ENCODE measurements at regions not wholly inside any gene's neighbourhood (a gene's known extent, or its start where the extent isn't known, plus 50 kb on each side); places are given as distances from the start of the nearest gene placed in this dataset.
"Not testable (repeated sequence)": the region's sequence is repeated elsewhere in the genome, so short reads cannot be mapped to it uniquely, and the experiment has no call there.

- no peaks in the 10 kb centered on the region for H3K27me3 ChIP-seq (replicated peaks in 1 of 7)
- H3K36me3 ChIP-seq = no peaks in the 10 kb centered on the region
- H3K4me1 ChIP-seq = no peaks in the 10 kb centered on the region
- intact Hi-C loops (cut with DNase I; ENCODE audit: low total_unique reads) = no loop called here
- peaks cover 0 to 7% (median 0%) of the 10 kb centered on the region in 8 donors for H3K9me3 ChIP-seq
- DNase-seq = no peak
- TF ChIP-seq POLR2AphosphoS5 (IDR thresholded peaks at IDR 0.05) (no peak), POLR2A (IDR thresholded peaks at IDR 0.05) (no peak)
- no peak overlapping the region for H3K4me3 ChIP-seq
- 51 to 67% (median 56%) methylated on average over 6 of the region's 6 CpGs for WGBS, 5 donors
- H3K27ac ChIP-seq = no peak overlapping the region
These were observed 1666.1 kb upstream of the WWC1 start for GRCh38 chr5:166625210-166625865.

- intact Hi-C loops (cut with DNase I; ENCODE audit: low total_unique reads) = no loop called here
- DNase-seq = no peak
- no peak overlapping the region for H3K27ac ChIP-seq
- TF ChIP-seq POLR2A (IDR thresholded peaks at IDR 0.05) (no peak), POLR2AphosphoS5 (IDR thresholded peaks at IDR 0.05) (no peak)
- TF ChIP-seq, protein P1, sequence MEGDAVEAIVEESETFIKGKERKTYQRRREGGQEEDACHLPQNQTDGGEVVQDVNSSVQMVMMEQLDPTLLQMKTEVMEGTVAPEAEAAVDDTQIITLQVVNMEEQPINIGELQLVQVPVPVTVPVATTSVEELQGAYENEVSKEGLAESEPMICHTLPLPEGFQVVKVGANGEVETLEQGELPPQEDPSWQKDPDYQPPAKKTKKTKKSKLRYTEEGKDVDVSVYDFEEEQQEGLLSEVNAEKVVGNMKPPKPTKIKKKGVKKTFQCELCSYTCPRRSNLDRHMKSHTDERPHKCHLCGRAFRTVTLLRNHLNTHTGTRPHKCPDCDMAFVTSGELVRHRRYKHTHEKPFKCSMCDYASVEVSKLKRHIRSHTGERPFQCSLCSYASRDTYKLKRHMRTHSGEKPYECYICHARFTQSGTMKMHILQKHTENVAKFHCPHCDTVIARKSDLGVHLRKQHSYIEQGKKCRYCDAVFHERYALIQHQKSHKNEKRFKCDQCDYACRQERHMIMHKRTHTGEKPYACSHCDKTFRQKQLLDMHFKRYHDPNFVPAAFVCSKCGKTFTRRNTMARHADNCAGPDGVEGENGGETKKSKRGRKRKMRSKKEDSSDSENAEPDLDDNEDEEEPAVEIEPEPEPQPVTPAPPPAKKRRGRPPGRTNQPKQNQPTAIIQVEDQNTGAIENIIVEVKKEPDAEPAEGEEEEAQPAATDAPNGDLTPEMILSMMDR (IDR thresholded peaks at IDR 0.05 in 8 of 11, conservative IDR thresholded peaks at IDR 0.05 in 3 of 11) = no peak
- H3K4me3 ChIP-seq = no peak overlapping the region
- peaks cover 0 to 14% (median 3%) of the 10 kb centered on the region in 8 donors for H3K9me3 ChIP-seq
- no peaks in the 10 kb centered on the region for H3K27me3 ChIP-seq (replicated peaks in 1 of 7)
- 82 to 98% (median 89%) methylated on average over 1 of the region's 1 CpG for WGBS, 5 donors
- H3K4me1 ChIP-seq = no peaks in the 10 kb centered on the region
- no peaks in the 10 kb centered on the region for H3K36me3 ChIP-seq
These were observed 1654.2 kb upstream of the WWC1 start for GRCh38 chr5:166637295-166637694.

- H3K27ac ChIP-seq = no peak overlapping the region
- intact Hi-C loops (cut with DNase I; ENCODE audit: low total_unique reads) = no loop called here
- H3K9me3 ChIP-seq = peaks cover 0 to 13% (median 2%) of the 10 kb centered on the region in 8 donors
- H3K4me3 ChIP-seq = no peak overlapping the region
- H3K27me3 ChIP-seq (replicated peaks in 1 of 7) = no peaks in the 10 kb centered on the region
- no peaks in the 10 kb centered on the region for H3K36me3 ChIP-seq
- no peak for DNase-seq
- no peak for TF ChIP-seq POLR2AphosphoS5 (IDR thresholded peaks at IDR 0.05)
- TF ChIP-seq, protein P1 (IDR thresholded peaks at IDR 0.05 in 8 of 11, conservative IDR thresholded peaks at IDR 0.05 in 3 of 11) = no peak
- TF ChIP-seq POLR2A (IDR thresholded peaks at IDR 0.05) = no peak
- 78 to 96% (median 88%) methylated on average over 2 of the region's 2 CpGs for WGBS, 5 donors
- no peaks in the 10 kb centered on the region for H3K4me1 ChIP-seq
These were observed 1652.3 kb upstream of the WWC1 start for GRCh38 chr5:166639151-166639550.

DNA sequence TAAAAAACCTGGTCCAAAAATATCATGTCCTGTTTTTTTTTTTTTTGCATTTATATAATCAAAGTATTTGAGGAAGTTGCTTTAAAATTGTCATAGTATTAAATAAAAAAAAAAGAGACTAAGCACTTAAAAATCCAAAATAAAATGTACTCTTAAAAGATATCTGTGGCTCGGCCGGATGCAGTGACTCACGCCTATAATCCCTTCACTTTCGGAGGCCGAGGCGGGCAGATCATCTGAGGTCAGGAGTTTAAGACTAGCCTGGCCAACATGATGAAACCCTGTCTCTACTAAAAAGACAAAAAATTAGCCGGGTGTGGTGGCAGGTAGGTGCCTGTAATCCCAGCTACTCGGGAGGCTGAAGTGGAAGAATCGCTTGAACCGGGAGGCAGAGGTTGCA lies 1651.3 kb upstream of the WWC1 start:
- DNase-seq; H3K4me1 ChIP-seq; intact Hi-C loops (cut with DNase I; ENCODE audit: low total_unique reads); H3K36me3 ChIP-seq; H3K27ac ChIP-seq; H3K27me3 ChIP-seq (replicated peaks in 1 of 7); H3K4me3 ChIP-seq: not testable (repeated sequence)
- 72 to 84% (median 75%) methylated on average over 10 of the region's 10 CpGs for WGBS, 5 donors
- H3K9me3 ChIP-seq = peaks cover 0 to 13% (median 3%) of the 10 kb centered on the region in 8 donors

GRCh38 chr5:166648736-166649135 lies 1642.7 kb upstream of the WWC1 start:
- TF ChIP-seq POLR2A (IDR thresholded peaks at IDR 0.05) (no peak), POLR2AphosphoS5 (IDR thresholded peaks at IDR 0.05) (no peak)
- TF ChIP-seq, protein P1 (IDR thresholded peaks at IDR 0.05 in 8 of 11, conservative IDR thresholded peaks at IDR 0.05 in 3 of 11) = no peak
- 76 to 97% (median 78%) methylated on average over 1 of the region's 1 CpG for WGBS, 5 donors
- H3K9me3 ChIP-seq = peaks cover 1 to 37% (median 12%) of the 10 kb centered on the region in 8 donors
- H3K4me3 ChIP-seq = no peak overlapping the region
- no peaks in the 10 kb centered on the region for H3K27me3 ChIP-seq (replicated peaks in 1 of 7)
- no peaks in the 10 kb centered on the region for H3K36me3 ChIP-seq
- no peak for DNase-seq
- no peak overlapping the region for H3K27ac ChIP-seq
- H3K4me1 ChIP-seq = no peaks in the 10 kb centered on the region
- intact Hi-C loops (cut with DNase I; ENCODE audit: low total_unique reads) = no loop called here
